Panc1 (cell line): ENCODE measurements at regions not wholly inside any gene's neighbourhood (a gene's known extent, or its start where the extent isn't known, plus 50 kb on each side); places are given as distances from the start of the nearest gene placed in this dataset.

Experiments used
- POLR2AphosphoS5 ChIP-seq: IDR thresholded peaks from 2 replicates; pipeline ENCODE4 v1.6.1; 2012; ENCODE audit warnings: mild to moderate bottlenecking, low read depth, low read length, moderate library complexity
- SIN3A ChIP-seq: IDR thresholded peaks from 2 replicates; pipeline ENCODE4 v1.6.1; 2012; ENCODE audit warnings: low read depth, mild to moderate bottlenecking, low read length, moderate library complexity, borderline replicate concordance; ENCODE audit not compliant: insufficient read depth
- TF ChIP-seq, protein P1 (sequence below): fragments of 450-650 bp; IDR thresholded peaks from 2 replicates; pipeline ENCODE4 v1.5.1; 2017; ENCODE audit warnings: mild to moderate bottlenecking

DNA sequence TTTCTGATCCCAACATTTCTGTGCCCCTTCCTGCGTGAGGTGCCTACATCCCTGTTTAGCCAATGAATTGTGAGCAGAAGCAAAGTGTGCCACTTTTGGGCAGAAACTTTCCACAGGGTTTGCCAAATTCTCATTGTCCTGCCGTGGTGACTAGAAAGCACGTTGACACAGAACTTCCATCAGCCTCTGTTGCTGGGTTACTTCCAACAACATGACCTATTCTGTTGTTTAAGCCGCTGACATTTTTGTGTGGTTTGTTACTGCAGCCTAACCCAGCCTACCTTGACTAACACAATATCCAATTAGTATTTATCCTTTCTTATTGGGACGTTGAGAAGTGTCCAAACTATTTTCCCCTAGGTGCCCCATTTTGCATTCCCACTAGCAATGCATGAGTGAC is 136.8 kb downstream of the URB2 start:
- TF ChIP-seq, protein P1, sequence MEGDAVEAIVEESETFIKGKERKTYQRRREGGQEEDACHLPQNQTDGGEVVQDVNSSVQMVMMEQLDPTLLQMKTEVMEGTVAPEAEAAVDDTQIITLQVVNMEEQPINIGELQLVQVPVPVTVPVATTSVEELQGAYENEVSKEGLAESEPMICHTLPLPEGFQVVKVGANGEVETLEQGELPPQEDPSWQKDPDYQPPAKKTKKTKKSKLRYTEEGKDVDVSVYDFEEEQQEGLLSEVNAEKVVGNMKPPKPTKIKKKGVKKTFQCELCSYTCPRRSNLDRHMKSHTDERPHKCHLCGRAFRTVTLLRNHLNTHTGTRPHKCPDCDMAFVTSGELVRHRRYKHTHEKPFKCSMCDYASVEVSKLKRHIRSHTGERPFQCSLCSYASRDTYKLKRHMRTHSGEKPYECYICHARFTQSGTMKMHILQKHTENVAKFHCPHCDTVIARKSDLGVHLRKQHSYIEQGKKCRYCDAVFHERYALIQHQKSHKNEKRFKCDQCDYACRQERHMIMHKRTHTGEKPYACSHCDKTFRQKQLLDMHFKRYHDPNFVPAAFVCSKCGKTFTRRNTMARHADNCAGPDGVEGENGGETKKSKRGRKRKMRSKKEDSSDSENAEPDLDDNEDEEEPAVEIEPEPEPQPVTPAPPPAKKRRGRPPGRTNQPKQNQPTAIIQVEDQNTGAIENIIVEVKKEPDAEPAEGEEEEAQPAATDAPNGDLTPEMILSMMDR: no peak
- TF ChIP-seq POLR2AphosphoS5: no peak
- no peak for TF ChIP-seq SIN3A
